CD4-positive, alpha-beta T cell treated with Interleukin-17A for 1 hour (primary cell): ENCODE measurements at regions not wholly inside any gene's neighbourhood (a gene's known extent, or its start where the extent isn't known, plus 50 kb on each side); places are given as distances from the start of the nearest gene placed in this dataset.

Experiments
- DNase-seq: peaks from one replicate; pipeline ENCODE4 v3.0.0-alpha.2; 2020

- DNase-seq: no peak
These were observed 595.6 kb downstream of the CAAP1 start for GRCh38 chr9:26296910-26297572.

DNA sequence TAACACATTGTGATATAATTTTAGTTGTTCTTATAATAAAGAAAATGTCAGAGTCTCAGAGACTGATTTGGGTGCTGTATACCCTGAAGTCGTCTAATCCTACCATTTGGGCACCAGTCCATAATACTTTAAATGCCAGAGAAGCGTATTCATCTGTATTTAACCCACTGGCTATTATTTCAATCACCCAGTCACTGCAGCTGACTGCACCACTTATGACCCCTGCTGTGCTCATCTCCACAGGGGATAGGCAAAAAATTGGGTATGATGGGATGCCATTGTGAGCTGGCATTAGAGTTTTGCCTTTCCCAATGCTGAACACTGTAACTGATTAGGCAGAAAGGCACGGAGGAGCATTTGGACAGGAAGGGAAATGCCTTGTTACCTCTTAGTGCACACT, 599.7 kb downstream of the CAAP1 start:
- no peak for DNase-seq

- no peak for DNase-seq
These were observed 593.4 kb upstream of the TUSC1 start for GRCh38 chr9:26271495-26272122.

- DNase-seq: no peak
These were observed 588.0 kb upstream of the TUSC1 start for GRCh38 chr9:26266146-26266793.

GRCh38 chr9:26264709-26265601, 586.7 kb upstream of the TUSC1 start:
- no peak for DNase-seq

DNA sequence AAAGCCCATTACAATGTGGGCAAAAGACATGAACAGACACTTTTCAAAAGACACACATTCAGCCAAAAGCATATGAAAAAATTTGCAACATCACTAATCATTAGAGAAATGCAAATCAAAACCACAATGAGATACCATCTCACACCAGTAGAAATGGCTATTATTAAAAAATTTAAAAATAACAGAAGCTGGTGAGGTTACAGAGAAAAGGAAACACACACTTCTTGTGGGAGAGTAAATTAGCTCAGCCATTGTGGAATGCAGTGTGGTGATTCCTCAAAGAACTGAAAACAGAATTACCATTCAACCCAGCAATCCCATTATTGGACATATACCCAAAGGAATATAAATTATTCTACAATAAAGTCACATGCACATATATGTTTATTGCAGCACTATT, 585.2 kb upstream of the TUSC1 start:
- DNase-seq: no peak

DNA sequence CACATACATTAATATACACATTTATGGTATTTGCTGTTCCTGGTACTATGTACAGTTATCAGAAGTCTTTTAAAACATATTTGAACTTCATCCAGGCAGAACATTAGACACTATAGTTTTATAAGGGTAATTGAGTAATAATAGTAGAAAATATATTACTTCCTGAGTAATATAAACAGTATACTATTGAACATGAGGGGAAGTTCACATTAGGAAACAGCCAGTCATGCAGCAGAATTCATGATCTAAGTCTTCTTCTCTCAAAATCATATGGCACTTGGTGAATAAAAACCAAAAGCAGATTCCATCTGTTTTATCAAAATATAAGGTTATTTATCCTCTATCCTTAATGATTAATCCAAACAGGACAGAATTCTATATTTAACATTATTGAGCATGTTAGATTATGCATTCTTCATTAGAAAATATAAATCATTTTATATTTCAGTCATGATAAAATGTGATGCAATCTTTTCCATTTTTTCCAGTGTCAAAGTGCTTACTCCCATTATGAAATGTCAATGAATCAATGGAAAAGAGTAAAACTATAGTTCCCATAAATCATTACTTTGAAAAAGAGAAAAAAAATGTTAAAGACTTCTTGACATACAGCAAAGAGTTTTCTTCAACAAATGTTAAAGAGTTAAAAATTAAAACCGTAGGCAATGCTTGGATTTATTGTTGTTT, 584.3 kb upstream of the TUSC1 start:
- no peak for DNase-seq

DNA sequence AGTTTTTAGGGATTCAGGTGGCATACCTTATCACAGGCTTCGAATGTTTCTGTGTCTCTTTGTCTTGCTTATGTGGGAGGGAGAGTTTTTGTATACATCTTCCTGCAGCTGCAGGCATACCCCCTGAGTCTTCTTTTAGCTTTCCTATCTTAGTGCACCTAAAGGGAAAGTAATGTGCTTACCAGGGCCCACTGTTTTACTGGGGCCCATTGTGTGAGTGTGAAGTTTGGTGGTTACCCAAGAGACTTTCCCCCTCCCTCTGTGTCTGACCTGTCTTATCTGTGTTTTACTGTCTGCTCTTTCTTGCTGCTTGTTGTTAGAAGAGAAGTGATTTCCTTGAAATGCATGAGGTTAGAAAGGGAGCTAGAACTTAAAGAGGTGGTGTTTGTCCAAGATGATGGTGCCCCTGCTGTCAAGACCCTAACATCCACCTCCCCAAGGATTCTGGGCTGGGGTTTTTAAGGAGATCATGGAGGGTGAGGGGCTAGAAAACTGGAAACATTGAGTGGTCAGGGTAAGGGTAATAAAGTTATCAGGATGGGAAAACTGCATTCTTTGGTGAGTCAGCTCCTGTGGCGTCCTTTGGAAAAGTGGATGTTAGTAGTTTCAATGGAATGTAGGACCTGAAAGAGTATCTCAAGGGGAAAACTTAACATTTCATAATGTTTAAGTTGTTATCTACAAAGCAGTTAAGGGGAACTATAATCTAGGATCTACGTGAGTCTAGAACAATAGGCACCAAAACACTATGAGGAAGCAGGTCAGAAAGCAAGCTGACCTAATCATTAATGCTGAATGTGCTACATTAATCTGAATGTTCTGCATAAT, 583.5 kb upstream of the TUSC1 start:
- DNase-seq: no peak

GRCh38 chr9:26260238-26260637, 582.0 kb upstream of the TUSC1 start:
- no peak for DNase-seq

DNA sequence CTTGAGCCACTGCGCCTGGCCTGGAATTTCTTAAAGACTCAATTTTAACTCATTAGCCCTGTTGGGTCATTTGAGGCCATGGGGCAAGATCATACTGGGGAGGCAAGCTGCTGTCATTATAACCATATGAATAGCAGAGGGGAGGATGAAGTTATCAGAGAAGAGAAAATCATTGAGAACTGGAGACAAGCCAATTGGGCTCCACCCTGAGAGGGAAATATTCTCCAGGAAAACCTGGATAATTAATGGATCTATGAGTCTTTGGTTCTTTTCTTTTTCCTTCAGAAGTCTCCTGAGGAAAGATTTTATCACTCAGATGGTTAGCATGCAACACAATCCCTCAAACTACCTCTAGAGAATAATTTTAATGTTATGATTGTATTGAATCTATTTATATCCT, 569.6 kb upstream of the TUSC1 start:
- DNase-seq: no peak

GRCh38 chr9:26244661-26245451, 566.6 kb upstream of the TUSC1 start:
- DNase-seq: no peak

- no peak for DNase-seq
These were observed 565.5 kb upstream of the TUSC1 start for GRCh38 chr9:26243726-26244125.

GRCh38 chr9:26243029-26243697, 564.9 kb upstream of the TUSC1 start:
- no peak for DNase-seq

DNA sequence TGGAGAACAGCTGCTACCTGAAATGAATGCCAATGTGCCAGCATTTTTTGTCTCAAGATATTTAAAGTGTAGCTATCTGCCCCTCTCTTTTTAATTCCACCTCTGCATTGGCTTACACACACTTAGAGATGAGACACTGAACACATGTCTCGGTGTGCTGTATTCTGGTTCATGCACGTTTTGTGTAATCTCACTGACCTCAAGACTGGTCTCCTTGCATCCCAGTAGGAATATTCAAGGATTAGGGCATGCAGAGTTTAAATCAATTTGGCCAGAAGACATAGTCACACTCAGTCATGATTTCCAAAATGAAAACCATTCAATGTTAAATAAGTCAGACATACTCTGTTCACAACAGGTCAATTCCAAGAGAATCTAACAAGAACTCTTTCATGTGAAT, 561.8 kb upstream of the TUSC1 start:
- DNase-seq: no peak

GRCh38 chr9:26237256-26237655, 559.0 kb upstream of the TUSC1 start:
- no peak for DNase-seq

GRCh38 chr9:26234865-26235264, 556.6 kb upstream of the TUSC1 start:
- DNase-seq: no peak

GRCh38 chr9:26231391-26231790, 553.1 kb upstream of the TUSC1 start:
- DNase-seq: no peak

DNA sequence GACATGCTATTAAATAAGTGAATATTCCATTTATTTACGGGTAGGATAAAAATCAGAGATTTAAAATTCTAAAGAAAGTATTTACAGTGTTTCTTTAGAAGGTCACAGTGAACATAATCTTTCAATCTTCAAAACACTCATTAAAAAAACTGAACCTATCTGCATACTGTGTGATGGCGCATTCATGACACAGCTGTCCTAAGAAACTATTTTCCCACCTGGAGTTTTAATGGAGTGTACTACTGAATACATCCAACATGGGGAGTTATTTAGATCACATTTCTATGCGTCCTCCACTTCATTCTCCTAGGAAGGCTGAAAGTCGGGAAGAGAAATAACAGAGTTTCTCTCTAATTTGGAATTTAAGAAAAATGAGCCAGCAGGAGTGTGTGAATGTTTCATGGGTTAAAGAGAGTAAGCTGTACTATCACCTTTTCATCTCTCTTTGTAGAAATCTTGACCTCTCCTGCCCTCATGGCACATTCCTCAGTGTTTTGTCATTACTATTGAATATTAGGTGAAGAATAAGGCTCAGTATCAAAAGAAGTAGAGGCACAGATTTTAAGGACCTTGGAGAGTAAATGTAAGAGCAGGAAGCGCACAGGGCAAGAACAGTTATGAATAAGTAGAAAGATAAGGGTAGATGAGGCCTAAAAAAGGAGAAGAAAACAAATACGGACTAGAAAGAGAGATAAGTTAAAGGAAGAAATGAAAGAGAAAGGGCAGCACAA, 551.2 kb upstream of the TUSC1 start:
- no peak for DNase-seq

DNA sequence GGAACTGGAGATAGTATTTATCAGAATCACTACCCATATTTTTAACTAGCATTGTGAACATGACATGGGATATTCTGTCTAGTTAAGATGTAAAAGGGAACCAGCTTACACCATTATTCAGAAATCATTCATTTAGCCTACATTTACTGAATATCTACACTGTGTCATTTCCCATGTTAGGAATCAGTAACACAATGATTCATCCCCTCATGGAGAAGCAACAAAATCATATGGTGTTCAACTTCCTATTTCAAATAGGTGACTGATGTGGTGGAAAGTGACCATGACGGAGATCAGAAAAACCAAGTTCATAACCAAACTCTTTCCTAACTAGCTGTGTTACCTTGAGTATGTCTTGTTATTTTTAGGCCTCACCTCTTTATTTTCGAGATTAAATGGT, 550.0 kb upstream of the TUSC1 start:
- no peak for DNase-seq

- DNase-seq: no peak
These were observed 543.0 kb upstream of the TUSC1 start for GRCh38 chr9:26221290-26221689.
